Breast epithelium (tissue), 4 donors: ENCODE measurements at regions not wholly inside any gene's neighbourhood (a gene's known extent, or its start where the extent isn't known, plus 50 kb on each side); places are given as distances from the start of the nearest gene placed in this dataset.

Experiments
- DNase-seq, 2 donors: peaks; one replicate each; pipeline ENCODE4 v3.0.0-alpha.2; 2019; ENCODE audit warnings: low spot score in 2 of 2
- H3K27ac ChIP-seq, 2 donors: fragments of 200-600 bp; sonication (generic) in 1 of 2; one replicate each; pipeline ENCODE4 v1.5.1; 2016 to 2019; ENCODE audit warnings: mild to moderate bottlenecking in 1 of 2
- H3K27me3 ChIP-seq, 2 donors: fragments of 200-600 bp; sonication (generic) in 1 of 2; one replicate each; pipeline versions ENCODE4 v1.5.1 to v1.6.0; 2017 to 2019; ENCODE audit warnings: control low read depth in 1 of 2, mild to moderate bottlenecking in 1 of 2
- H3K36me3 ChIP-seq: fragments of 200-600 bp; one replicate; pipeline ENCODE4 v1.5.1; 2019
- H3K4me1 ChIP-seq, 2 donors: fragments of 200-600 bp; sonication (generic); one replicate each; pipeline ENCODE4 v1.5.1; 2016 to 2019; ENCODE audit warnings: control low read depth in 1 of 2
- H3K4me3 ChIP-seq, 3 donors: fragments of 200-600 bp; sonication (generic); 1 replicate in 2 of 3; 2 replicates in 1 of 3; pipeline ENCODE4 v1.5.1; 2016 to 2019; ENCODE audit warnings: mild to moderate bottlenecking in 3 of 3, moderate library complexity in 2 of 3
- H3K9me3 ChIP-seq, 2 donors: fragments of 200-600 bp; sonication (generic) in 1 of 2; one replicate each; pipeline ENCODE4 v1.5.1; 2016 to 2019; ENCODE audit warnings: control low read depth in 1 of 2
- POLR2A ChIP-seq: fragments of 450-650 bp; IDR thresholded peaks from one replicate; pipeline ENCODE4 v1.6.1; 2016; ENCODE audit warnings: antibody characterized with exemption, mild to moderate bottlenecking, moderate library complexity
- POLR2AphosphoS5 ChIP-seq, 3 donors: sonication (generic); formaldehyde crosslinking; IDR thresholded peaks; one replicate each; pipeline ENCODE4 v1.6.1; 2017; ENCODE audit warnings: antibody characterized with exemption in 3 of 3
- intact Hi-C: fragments of 100-400 bp; cut with DNase I; formaldehyde crosslinking; loops from one replicate; pipeline ENCODE4 v1.15.1; 2023; ENCODE audit warnings: low total_unique reads
- TF ChIP-seq, protein P1 (sequence below), 3 donors: fragments of 450-650 bp; IDR thresholded peaks; one replicate each; pipeline ENCODE4 v1.5.1; 2016 to 2017; ENCODE audit warnings: antibody characterized with exemption in 3 of 3, mild to moderate bottlenecking in 3 of 3, moderate library complexity in 3 of 3

DNA sequence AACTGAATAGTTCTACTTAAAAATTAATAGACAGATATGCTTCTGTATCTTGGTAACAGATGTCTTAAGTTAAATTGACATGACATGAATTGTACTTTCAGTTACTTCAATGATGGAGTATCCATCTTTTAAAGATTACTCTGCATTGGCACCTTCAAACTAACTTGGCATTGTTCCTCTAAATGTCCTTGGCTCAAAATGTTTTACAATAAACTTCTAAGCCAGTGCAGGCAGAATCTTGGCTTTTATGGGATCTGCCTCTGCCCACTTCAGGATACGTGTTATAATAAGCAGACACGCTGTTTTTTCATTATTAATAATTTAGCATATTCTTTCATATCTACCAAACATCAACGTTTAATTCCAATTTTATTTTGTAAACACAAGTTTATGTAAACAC lies 873.4 kb upstream of the ADAMTS5 start:
- intact Hi-C loops: no loop called here
- no peaks in the 10 kb centered on the region for H3K27me3 ChIP-seq
- TF ChIP-seq, protein P1, sequence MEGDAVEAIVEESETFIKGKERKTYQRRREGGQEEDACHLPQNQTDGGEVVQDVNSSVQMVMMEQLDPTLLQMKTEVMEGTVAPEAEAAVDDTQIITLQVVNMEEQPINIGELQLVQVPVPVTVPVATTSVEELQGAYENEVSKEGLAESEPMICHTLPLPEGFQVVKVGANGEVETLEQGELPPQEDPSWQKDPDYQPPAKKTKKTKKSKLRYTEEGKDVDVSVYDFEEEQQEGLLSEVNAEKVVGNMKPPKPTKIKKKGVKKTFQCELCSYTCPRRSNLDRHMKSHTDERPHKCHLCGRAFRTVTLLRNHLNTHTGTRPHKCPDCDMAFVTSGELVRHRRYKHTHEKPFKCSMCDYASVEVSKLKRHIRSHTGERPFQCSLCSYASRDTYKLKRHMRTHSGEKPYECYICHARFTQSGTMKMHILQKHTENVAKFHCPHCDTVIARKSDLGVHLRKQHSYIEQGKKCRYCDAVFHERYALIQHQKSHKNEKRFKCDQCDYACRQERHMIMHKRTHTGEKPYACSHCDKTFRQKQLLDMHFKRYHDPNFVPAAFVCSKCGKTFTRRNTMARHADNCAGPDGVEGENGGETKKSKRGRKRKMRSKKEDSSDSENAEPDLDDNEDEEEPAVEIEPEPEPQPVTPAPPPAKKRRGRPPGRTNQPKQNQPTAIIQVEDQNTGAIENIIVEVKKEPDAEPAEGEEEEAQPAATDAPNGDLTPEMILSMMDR (IDR thresholded peaks at IDR 0.05): no peak
- TF ChIP-seq POLR2A (no peak), POLR2AphosphoS5 (IDR thresholded peaks at IDR 0.05) (no peak)
- no peaks in the 10 kb centered on the region for H3K4me1 ChIP-seq
- no peaks in the 10 kb centered on the region for H3K9me3 ChIP-seq
- H3K27ac ChIP-seq: peak overlapping the region in 1 of 2 donors; percentile 10
- H3K4me3 ChIP-seq: no peak overlapping the region
- H3K36me3 ChIP-seq: no peaks in the 10 kb centered on the region
- no peak for DNase-seq

DNA sequence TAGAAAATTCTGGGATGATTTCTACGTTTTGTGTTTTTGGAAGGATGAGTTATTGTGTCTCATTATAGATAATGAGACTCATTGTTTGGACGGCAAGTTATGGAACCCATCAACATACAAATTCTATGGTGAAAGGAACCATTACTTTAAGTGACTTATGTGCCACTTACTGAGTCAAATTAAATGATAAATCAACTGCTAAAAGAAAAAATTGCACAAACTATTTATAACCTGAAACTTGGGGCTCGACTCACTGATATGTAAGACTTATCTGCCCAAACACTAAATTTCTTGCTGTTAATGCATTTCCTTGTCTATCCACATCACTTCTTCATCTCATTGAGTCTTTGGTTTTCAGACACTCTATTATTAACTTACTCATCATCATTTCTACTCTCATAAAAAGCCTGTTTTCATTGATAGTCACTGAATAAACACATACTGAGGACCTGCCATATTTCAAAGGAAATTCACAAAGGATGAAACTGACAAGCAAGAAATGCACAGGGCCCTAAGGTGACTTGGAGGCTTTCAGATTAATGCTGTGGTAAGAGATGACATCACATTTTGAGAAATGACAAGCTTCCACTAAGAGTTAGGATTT lies 872.7 kb upstream of the ADAMTS5 start:
- Histone ChIP-seq H3K27ac (peak overlapping the region in 1 of 2 donors; percentile 10), H3K9me3 (no peaks in the 10 kb centered on the region), H3K36me3 (no peaks in the 10 kb centered on the region), H3K4me1 (no peaks in the 10 kb centered on the region), H3K27me3 (no peaks in the 10 kb centered on the region), H3K4me3 (no peak overlapping the region)
- no peak for DNase-seq
- intact Hi-C loops: no loop called here
- TF ChIP-seq POLR2AphosphoS5 (IDR thresholded peaks at IDR 0.05): no peak

DNA sequence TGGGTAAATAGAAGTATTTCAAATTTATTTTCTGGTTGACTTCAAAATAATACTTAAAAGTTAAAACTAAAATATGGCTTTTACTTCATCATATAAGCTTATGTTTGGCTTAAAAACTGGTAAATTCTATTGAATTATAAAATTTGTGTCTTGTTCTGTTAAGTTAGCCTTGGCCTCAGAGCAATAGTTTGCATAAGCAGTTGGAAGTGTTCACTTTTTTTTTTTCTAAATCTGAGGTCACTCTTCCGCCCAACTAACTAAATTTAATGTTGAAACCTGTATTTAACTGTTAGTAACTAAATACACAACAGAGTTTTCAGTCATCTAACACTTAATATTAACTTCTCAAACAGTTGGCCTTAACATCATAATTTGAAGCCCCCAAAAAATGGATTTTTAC lies 871.7 kb upstream of the ADAMTS5 start:
- no peak for DNase-seq
- H3K4me1 ChIP-seq: no peaks in the 10 kb centered on the region
- no peak overlapping the region for H3K4me3 ChIP-seq
- intact Hi-C loops: no loop called here
- no peak overlapping the region for H3K27ac ChIP-seq
- TF ChIP-seq POLR2A (no peak), POLR2AphosphoS5 (IDR thresholded peaks at IDR 0.05) (no peak)
- no peaks in the 10 kb centered on the region for H3K9me3 ChIP-seq
- H3K36me3 ChIP-seq: no peaks in the 10 kb centered on the region
- no peaks in the 10 kb centered on the region for H3K27me3 ChIP-seq

DNA sequence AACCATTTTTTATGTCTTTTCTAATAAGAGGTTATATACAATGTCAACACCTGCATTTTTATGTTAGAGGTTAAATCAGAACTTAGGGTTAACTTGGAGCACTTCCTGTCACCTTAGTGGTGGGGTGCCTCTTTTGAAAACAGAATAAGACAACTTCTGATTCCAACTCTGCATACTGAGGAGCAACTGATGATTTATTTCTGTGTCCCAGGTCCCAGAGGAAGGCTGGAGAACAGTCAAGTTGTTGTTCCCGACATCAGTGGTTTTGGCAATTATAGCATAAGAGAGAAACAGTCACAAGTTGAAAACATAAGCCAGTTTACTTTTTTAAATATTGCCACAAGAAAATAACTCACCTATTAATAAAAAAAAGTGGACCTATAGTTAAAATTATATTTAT lies 871.0 kb upstream of the ADAMTS5 start:
- Histone ChIP-seq H3K9me3 (no peaks in the 10 kb centered on the region), H3K27ac (no peak overlapping the region), H3K36me3 (no peaks in the 10 kb centered on the region), H3K4me3 (no peak overlapping the region), H3K27me3 (no peaks in the 10 kb centered on the region), H3K4me1 (no peaks in the 10 kb centered on the region)
- intact Hi-C loops: no loop called here
- TF ChIP-seq POLR2A (no peak), POLR2AphosphoS5 (IDR thresholded peaks at IDR 0.05) (no peak)
- TF ChIP-seq, protein P1 (IDR thresholded peaks at IDR 0.05): no peak
- no peak for DNase-seq

DNA sequence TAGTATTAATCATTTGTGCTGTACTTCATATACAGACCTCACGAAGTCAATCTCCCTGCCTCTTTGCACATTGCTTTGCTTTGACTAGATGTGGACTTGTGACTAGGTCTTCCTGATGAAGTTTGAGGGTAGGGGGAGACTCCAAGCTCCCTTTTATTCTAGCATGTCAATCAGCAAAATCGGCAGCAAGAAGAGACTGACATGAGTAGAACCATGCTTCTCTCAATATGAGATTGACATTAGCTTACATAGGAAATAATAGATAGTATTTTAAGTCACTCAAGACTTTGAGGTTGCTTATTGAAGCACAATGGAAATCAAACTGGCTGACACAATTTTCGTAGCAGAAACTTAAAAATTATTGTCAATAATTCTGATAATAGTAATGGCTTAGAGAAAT lies 866.4 kb upstream of the ADAMTS5 start:
- no peak for DNase-seq
- intact Hi-C loops: no loop called here
- Histone ChIP-seq H3K27me3 (no peaks in the 10 kb centered on the region), H3K4me1 (no peaks in the 10 kb centered on the region), H3K36me3 (no peaks in the 10 kb centered on the region), H3K9me3 (no peaks in the 10 kb centered on the region), H3K4me3 (no peak overlapping the region), H3K27ac (no peak overlapping the region)
- TF ChIP-seq, protein P1 (IDR thresholded peaks at IDR 0.05): no peak
- no peak for TF ChIP-seq POLR2A
- no peak for TF ChIP-seq POLR2AphosphoS5 (IDR thresholded peaks at IDR 0.05)

DNA sequence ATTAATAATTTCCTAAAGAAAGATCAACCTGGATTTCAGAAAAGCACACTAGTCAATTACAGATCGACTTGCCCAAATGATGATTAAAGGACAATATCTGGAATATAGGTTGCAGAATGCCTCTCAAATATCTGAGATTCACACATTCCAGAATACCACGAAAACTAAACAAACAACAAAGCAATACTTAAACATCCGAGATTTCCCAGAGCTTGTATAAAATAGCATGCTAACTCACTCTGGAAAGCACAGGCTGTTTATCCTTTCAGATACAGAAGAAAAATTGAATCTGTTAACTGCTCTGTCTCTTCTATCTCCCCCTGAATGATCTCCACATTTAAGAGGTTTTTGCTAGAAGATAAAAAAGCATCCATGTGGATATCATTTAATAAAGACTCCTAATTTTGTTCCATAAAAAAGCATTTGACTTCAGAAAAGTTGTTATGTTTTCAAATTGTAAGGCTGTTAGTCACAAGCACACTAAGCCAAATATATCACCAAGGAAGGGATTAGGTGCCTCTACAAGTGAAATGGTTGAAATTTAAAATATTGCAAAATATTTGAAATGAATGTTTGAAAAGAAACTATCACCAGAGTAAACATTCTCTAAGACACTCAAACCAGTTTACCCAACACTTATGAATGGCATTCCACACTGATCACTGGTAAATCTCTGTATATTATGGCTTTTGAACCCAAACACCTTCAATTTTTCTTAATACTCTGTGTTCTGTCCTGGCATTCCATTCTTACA lies 865.1 kb upstream of the ADAMTS5 start:
- no peak overlapping the region for H3K4me3 ChIP-seq
- no peaks in the 10 kb centered on the region for H3K36me3 ChIP-seq
- no peaks in the 10 kb centered on the region for H3K27me3 ChIP-seq
- intact Hi-C loops: no loop called here
- H3K4me1 ChIP-seq: no peaks in the 10 kb centered on the region
- H3K9me3 ChIP-seq: no peaks in the 10 kb centered on the region
- no peak overlapping the region for H3K27ac ChIP-seq
- TF ChIP-seq, protein P1 (IDR thresholded peaks at IDR 0.05): no peak
- TF ChIP-seq POLR2A (no peak), POLR2AphosphoS5 (IDR thresholded peaks at IDR 0.05) (no peak)
- DNase-seq: no peak
